ENCODE measurements at regions not wholly inside any gene's neighbourhood (a gene's known extent, or its start where the extent isn't known, plus 50 kb on each side); places are given as distances from the start of the nearest gene placed in this dataset.

- Histone ChIP-seq H3K36me3 (no peaks in the 10 kb centered on the region), H3K9me3 (no peaks in the 10 kb centered on the region), H3K27me3 (no peaks in the 10 kb centered on the region), H3K4me3 (no peak overlapping the region), H3K27ac (no peak overlapping the region), H3K4me1 (no peaks in the 10 kb centered on the region)
- DNase-seq (ENCODE audit: low spot score in 2 of 2): no peak
- intact Hi-C loops (cut with DNase I; ENCODE audit: low total_unique reads): no loop called here
- no peak for TF ChIP-seq POLR2AphosphoS5 (IDR thresholded peaks at IDR 0.05)
- TF ChIP-seq POLR2A (IDR thresholded peaks at IDR 0.05): no peak
- no peak for TF ChIP-seq CTCF (IDR thresholded peaks at IDR 0.05)
Observed at GRCh38 chr9:103949096-103949495, 145.0 kb upstream of the SMC2 start.

DNA sequence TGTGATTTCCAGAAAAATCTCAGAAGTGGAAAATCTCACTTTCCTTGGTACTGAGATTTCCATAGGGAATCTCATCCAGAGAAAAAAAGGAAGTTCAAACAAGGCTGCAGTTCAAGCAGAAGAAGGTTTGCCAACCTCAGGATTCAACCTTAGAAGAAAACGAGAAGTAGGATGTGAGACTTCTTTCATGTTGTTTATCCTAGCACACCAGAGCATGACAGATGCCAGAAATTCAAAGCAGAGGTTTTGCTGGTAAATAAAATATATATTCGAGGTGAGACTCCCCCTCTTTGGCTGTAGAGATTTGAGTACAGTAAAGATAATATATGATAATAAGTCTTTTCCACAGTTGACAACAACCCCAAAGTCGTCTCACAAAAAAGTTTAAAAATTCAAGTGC is 116.9 kb upstream of the SMC2 start:
- H3K36me3 ChIP-seq: no peaks in the 10 kb centered on the region
- intact Hi-C loops (cut with DNase I; ENCODE audit: low total_unique reads): no loop called here
- H3K4me1 ChIP-seq: no peaks in the 10 kb centered on the region
- no peaks in the 10 kb centered on the region for H3K9me3 ChIP-seq
- H3K27ac ChIP-seq: no peak overlapping the region
- no peak overlapping the region for H3K4me3 ChIP-seq
- DNase-seq (ENCODE audit: low spot score in 2 of 2): no peak
- TF ChIP-seq CTCF (IDR thresholded peaks at IDR 0.05) (no peak), POLR2AphosphoS5 (IDR thresholded peaks at IDR 0.05) (no peak), POLR2A (IDR thresholded peaks at IDR 0.05) (no peak)
- H3K27me3 ChIP-seq: no peaks in the 10 kb centered on the region

- no peaks in the 10 kb centered on the region for H3K9me3 ChIP-seq
- H3K4me1 ChIP-seq: no peaks in the 10 kb centered on the region
- no peak overlapping the region for H3K27ac ChIP-seq
- H3K36me3 ChIP-seq: no peaks in the 10 kb centered on the region
- intact Hi-C loops (cut with DNase I; ENCODE audit: low total_unique reads): no loop called here
- no peaks in the 10 kb centered on the region for H3K27me3 ChIP-seq
- no peak for DNase-seq (ENCODE audit: low spot score in 2 of 2)
- no peak for TF ChIP-seq POLR2A (IDR thresholded peaks at IDR 0.05)
- TF ChIP-seq CTCF (IDR thresholded peaks at IDR 0.05): no peak
- no peak for TF ChIP-seq POLR2AphosphoS5 (IDR thresholded peaks at IDR 0.05)
- H3K4me3 ChIP-seq: no peak overlapping the region
Observed at GRCh38 chr9:103978396-103978795, 115.7 kb upstream of the SMC2 start.

GRCh38 chr9:103981912-103982311 is 112.2 kb upstream of the SMC2 start:
- Histone ChIP-seq H3K27ac (no peak overlapping the region), H3K4me1 (no peaks in the 10 kb centered on the region), H3K9me3 (no peaks in the 10 kb centered on the region), H3K4me3 (no peak overlapping the region), H3K27me3 (no peaks in the 10 kb centered on the region), H3K36me3 (no peaks in the 10 kb centered on the region)
- no peak for DNase-seq (ENCODE audit: low spot score in 2 of 2)
- TF ChIP-seq CTCF (IDR thresholded peaks at IDR 0.05) (no peak), POLR2A (IDR thresholded peaks at IDR 0.05) (no peak), POLR2AphosphoS5 (IDR thresholded peaks at IDR 0.05) (no peak)
- intact Hi-C loops (cut with DNase I; ENCODE audit: low total_unique reads): no loop called here

- Histone ChIP-seq H3K27me3 (no peaks in the 10 kb centered on the region), H3K9me3 (no peaks in the 10 kb centered on the region), H3K36me3 (no peaks in the 10 kb centered on the region), H3K4me3 (no peak overlapping the region), H3K27ac (no peak overlapping the region), H3K4me1 (no peaks in the 10 kb centered on the region)
- DNase-seq (ENCODE audit: low spot score in 2 of 2): no peak
- intact Hi-C loops (cut with DNase I; ENCODE audit: low total_unique reads): no loop called here
- TF ChIP-seq POLR2A (IDR thresholded peaks at IDR 0.05) (no peak), POLR2AphosphoS5 (IDR thresholded peaks at IDR 0.05) (no peak), CTCF (IDR thresholded peaks at IDR 0.05) (no peak)
Observed at GRCh38 chr9:103985077-103985476, 109.0 kb upstream of the SMC2 start.

All from breast epithelium (tissue), 4 donors.